ENCODE measurements at regions not wholly inside any gene's neighbourhood (a gene's known extent, or its start where the extent isn't known, plus 50 kb on each side); places are given as distances from the start of the nearest gene placed in this dataset.

DNA sequence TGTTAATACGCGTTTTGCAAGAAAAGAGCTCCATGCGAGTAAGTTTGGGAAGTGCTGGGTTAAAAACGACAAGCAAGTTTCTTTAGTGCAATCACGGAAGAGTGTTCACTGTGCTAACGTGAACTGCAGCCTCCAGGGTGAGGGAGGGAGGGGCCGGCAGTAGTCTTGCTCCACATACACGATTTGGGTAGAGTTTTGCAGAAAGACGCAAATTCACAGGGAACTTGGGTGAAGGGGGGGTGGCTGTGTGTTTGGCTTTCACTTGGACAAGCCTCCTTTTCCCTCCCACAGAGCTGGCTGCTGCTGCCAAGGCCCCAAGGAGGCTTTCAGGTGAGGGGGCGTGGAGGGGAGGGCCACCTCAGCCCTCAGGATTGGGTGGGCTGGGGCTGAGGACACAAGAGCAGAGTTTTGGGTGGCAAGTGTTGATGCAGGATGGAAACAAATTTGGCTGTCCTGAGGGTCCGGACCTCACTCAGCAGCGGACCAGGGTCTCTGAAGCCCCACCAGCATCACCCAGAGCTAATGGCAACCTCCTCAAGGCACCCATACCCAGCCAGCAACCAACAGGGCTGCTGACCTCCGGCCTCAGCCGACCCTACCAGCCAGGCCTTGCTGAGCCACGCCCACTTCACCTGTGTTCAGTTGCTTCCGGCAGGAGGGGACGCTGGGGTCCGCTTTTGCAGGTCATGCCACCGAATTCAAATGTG lies 204.5 kb downstream of the ERMARD start:
- Histone ChIP-seq H3K27ac (ENCODE audit: low read length) (no peak overlapping the region), H3K9me3 (ENCODE audit: insufficient read depth, low read depth, low read length) (no peaks in the 10 kb centered on the region), H3K36me3 (ENCODE audit: insufficient read depth, low read depth, low read length) (no peaks in the 10 kb centered on the region), H3K27me3 (ENCODE audit: insufficient read depth, low read length) (0 out of 2 replicates have a peak, but pooled peaks cover 4% of the 10 kb centered on the region), H3K4me3 (ENCODE audit: low read length) (no peak overlapping the region), H3K4me1 (ENCODE audit: insufficient read depth, low read length) (0 out of 2 replicates have a peak, but pooled peaks cover 3% of the 10 kb centered on the region), H3K9ac (ENCODE audit: low read depth, low read length) (no peak overlapping the region)

DNA sequence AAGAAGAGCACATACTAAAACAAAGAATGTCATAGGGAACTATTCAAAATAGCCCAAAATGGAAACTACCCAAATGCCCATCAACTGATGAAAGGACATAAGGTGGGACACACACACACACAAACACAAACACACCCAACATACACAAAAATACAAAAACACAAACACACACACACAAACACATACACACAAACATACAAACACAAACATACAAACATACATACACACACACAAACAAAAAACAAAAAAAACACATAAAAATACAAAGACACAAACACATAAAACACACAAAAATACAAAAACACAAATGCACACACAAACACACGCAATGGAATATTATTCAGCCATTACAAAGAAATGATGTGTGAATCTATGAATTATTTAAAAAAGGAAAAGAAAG lies 203.6 kb downstream of the ERMARD start:
- H3K36me3 ChIP-seq (ENCODE audit: insufficient read depth, low read depth, low read length) = no peaks in the 10 kb centered on the region
- H3K27me3 ChIP-seq (ENCODE audit: insufficient read depth, low read length) = 0 out of 2 replicates have a peak, but pooled peaks cover 4% of the 10 kb centered on the region
- 0 out of 2 replicates have a peak, but pooled peaks cover 3% of the 10 kb centered on the region for H3K4me1 ChIP-seq (ENCODE audit: insufficient read depth, low read length)
- H3K27ac ChIP-seq (ENCODE audit: low read length) = no peak overlapping the region
- H3K9me3 ChIP-seq (ENCODE audit: insufficient read depth, low read depth, low read length) = no peaks in the 10 kb centered on the region
- H3K4me3 ChIP-seq (ENCODE audit: low read length) = no peak overlapping the region
- H3K9ac ChIP-seq (ENCODE audit: low read depth, low read length) = no peak overlapping the region

DNA sequence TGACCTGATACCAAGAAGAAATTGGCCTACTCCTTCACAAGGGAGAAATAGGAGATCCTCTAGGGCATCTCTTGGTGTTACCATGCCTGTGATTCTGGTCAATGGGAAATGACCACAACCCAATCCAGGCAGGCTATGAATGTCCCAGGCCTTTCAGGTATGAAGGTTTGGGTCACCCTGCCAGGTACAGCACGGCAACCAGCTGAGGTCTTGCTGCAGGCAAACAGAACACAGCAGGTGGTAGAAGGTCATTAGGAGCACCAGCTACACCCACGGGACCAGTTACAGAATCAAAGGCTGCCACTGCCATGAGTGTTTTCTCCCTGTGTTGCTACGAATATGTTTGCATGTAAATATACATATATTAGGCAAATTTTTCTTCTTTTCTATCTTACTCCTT lies 202.3 kb downstream of the ERMARD start:
- no peaks in the 10 kb centered on the region for H3K9me3 ChIP-seq (ENCODE audit: insufficient read depth, low read depth, low read length)
- H3K4me1 ChIP-seq (ENCODE audit: insufficient read depth, low read length) = 0 out of 2 replicates have a peak, but pooled peaks cover 3% of the 10 kb centered on the region
- no peak overlapping the region for H3K9ac ChIP-seq (ENCODE audit: low read depth, low read length)
- 0 out of 2 replicates have a peak, but pooled peaks cover 4% of the 10 kb centered on the region for H3K27me3 ChIP-seq (ENCODE audit: insufficient read depth, low read length)
- no peak overlapping the region for H3K4me3 ChIP-seq (ENCODE audit: low read length)
- no peaks in the 10 kb centered on the region for H3K36me3 ChIP-seq (ENCODE audit: insufficient read depth, low read depth, low read length)
- no peak overlapping the region for H3K27ac ChIP-seq (ENCODE audit: low read length)

DNA sequence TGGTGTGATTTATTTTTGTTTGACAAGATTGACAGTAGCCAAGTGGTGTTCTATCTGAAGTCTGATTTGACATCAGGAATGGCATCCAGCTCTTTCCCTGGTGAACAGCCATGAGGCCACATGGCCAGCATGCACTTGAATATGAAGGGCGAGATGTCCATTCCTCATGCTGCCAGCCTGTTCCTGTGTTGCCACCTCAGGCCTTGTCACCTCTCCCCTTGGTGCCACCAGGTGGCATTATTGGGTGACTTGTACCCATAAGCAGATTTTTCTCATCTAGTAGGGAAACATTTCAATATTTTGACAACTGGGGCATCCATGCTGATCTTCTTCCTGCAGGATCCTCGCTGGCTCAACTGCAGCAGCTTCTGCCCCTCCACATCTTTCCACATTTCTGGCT lies 199.1 kb downstream of the ERMARD start:
- no peak overlapping the region for H3K27ac ChIP-seq (ENCODE audit: low read length)
- no peak overlapping the region for H3K4me3 ChIP-seq (ENCODE audit: low read length)
- H3K9ac ChIP-seq (ENCODE audit: low read depth, low read length) = no peak overlapping the region
- H3K9me3 ChIP-seq (ENCODE audit: insufficient read depth, low read depth, low read length) = no peaks in the 10 kb centered on the region
- H3K36me3 ChIP-seq (ENCODE audit: insufficient read depth, low read depth, low read length) = no peaks in the 10 kb centered on the region
- H3K27me3 ChIP-seq (ENCODE audit: insufficient read depth, low read length) = no peaks in the 10 kb centered on the region
- H3K4me1 ChIP-seq (ENCODE audit: insufficient read depth, low read length) = 0 out of 2 replicates have a peak, but pooled peaks cover 2% of the 10 kb centered on the region

DNA sequence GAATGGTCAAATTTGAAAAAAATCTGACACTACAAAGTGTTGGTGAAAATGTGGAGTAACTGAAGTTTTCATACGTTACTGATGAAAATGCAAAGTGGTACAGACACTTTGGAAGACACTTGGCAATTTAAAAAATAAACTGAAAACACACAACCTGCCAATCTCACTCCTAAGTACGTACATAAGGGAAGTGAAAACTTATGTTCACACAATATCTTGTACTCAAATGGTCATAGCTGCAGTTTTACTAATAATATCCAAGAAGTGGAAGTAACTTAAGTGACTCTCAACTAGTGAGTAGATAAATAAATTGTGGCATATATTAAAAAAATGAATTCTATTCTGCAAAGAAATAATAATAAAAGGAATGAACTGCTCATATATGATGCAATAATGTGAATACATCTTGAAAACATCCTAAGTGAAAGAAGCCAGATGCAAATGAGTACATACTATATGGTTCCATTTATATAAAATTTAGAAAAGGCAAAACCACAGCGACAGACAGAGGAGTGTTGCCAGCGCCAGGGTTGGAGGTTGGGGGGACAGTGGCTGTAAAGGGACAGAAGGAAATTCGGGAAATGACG lies 198.2 kb downstream of the ERMARD start:
- Histone ChIP-seq H3K27ac (ENCODE audit: low read length) (no peak overlapping the region), H3K4me3 (ENCODE audit: low read length) (no peak overlapping the region), H3K27me3 (ENCODE audit: insufficient read depth, low read length) (no peaks in the 10 kb centered on the region), H3K4me1 (ENCODE audit: insufficient read depth, low read length) (no peaks in the 10 kb centered on the region), H3K9ac (ENCODE audit: low read depth, low read length) (no peak overlapping the region), H3K36me3 (ENCODE audit: insufficient read depth, low read depth, low read length) (no peaks in the 10 kb centered on the region), H3K9me3 (ENCODE audit: insufficient read depth, low read depth, low read length) (no peaks in the 10 kb centered on the region)

DNA sequence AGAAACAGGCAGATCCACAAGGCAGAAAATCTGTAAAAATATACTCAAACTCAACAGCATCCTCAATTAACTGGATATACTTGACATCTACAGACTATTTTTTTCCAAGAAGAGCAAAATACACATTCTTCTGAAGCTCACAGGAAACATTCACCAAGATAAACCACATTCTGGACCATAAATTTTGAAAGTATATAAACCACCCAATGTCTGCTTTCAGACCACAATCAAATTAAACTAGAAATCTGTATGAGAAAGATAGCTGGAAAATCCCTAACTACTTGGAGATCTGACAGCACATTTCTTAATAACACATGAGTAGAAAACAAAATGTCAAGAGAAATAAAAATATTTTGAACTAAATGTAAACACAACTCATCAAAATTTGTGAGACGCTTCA lies 195.5 kb downstream of the ERMARD start:
- no peaks in the 10 kb centered on the region for H3K4me1 ChIP-seq (ENCODE audit: insufficient read depth, low read length)
- no peak overlapping the region for H3K9ac ChIP-seq (ENCODE audit: low read depth, low read length)
- H3K27me3 ChIP-seq (ENCODE audit: insufficient read depth, low read length) = no peaks in the 10 kb centered on the region; the same call in 1 of the 2 replicates
- no peak overlapping the region for H3K4me3 ChIP-seq (ENCODE audit: low read length)
- H3K9me3 ChIP-seq (ENCODE audit: insufficient read depth, low read depth, low read length) = peaks cover 5% of the 10 kb centered on the region
- no peaks in the 10 kb centered on the region for H3K36me3 ChIP-seq (ENCODE audit: insufficient read depth, low read depth, low read length)
- no peak overlapping the region for H3K27ac ChIP-seq (ENCODE audit: low read length)

DNA sequence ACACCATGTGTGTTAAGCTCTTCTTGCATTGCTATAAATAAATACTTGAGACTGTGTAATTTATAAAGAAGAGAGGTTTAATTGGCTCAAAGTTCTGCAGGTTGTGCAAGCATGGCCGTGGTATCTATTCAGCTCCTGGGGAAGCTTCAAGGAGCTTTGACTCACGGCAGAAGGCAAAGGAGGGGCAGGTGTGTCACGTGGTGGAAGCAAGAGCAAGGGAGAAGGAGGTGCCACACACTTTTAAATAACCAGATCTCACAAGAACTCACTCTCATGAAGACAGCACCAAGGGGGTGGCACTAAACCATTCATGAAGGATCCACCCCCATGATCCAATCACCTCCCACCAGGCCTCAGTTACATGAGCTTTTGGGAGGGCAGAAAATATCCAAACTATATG lies 193.7 kb downstream of the ERMARD start:
- Histone ChIP-seq H3K4me3 (ENCODE audit: low read length) (no peak overlapping the region), H3K9ac (ENCODE audit: low read depth, low read length) (no peak overlapping the region), H3K36me3 (ENCODE audit: insufficient read depth, low read depth, low read length) (no peaks in the 10 kb centered on the region), H3K27me3 (ENCODE audit: insufficient read depth, low read length) (no peaks in the 10 kb centered on the region; the same call in 1 of the 2 replicates), H3K27ac (ENCODE audit: low read length) (no peak overlapping the region), H3K9me3 (ENCODE audit: insufficient read depth, low read depth, low read length) (peaks cover 5% of the 10 kb centered on the region), H3K4me1 (ENCODE audit: insufficient read depth, low read length) (no peaks in the 10 kb centered on the region)

DNA sequence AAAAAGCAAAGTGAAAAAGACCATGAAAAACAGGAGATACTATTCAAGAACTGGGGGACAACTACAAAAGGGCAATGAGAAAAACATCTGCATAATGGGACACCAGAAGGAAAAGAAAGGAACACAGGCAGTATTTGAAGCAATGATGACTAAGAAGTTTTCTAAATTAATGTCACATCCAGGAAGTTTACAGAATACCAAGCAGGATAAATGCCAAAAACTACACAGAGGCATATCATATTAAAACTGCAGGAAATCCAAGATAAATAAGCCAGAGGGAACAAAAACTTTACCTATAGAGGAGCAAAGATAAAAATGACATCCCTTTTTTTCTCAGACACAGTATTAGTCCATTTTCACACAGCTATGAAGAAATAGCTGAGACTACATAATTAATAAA lies 193.0 kb downstream of the ERMARD start:
- H3K36me3 ChIP-seq (ENCODE audit: insufficient read depth, low read depth, low read length) = no peaks in the 10 kb centered on the region
- H3K27me3 ChIP-seq (ENCODE audit: insufficient read depth, low read length) = no peaks in the 10 kb centered on the region; the same call in 1 of the 2 replicates
- no peak overlapping the region for H3K27ac ChIP-seq (ENCODE audit: low read length)
- H3K4me1 ChIP-seq (ENCODE audit: insufficient read depth, low read length) = no peaks in the 10 kb centered on the region
- H3K4me3 ChIP-seq (ENCODE audit: low read length) = no peak overlapping the region
- no peak overlapping the region for H3K9ac ChIP-seq (ENCODE audit: low read depth, low read length)
- peaks cover 5% of the 10 kb centered on the region for H3K9me3 ChIP-seq (ENCODE audit: insufficient read depth, low read depth, low read length)

DNA sequence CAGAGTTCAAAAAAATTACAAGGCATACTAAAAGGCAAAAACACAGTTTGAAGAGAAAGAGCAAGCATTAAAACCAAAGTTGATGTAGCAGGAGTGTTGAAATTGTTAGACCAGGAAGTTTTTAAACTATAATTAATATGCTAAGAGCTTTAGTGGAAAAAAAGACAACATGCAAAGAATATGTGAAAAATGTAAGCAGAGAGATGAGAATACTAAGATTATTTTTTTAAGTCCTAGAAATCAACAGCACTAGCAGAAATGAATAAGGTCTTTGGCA lies 192.6 kb downstream of the ERMARD start:
- Histone ChIP-seq H3K36me3 (ENCODE audit: insufficient read depth, low read depth, low read length) (no peaks in the 10 kb centered on the region), H3K4me3 (ENCODE audit: low read length) (no peak overlapping the region), H3K9me3 (ENCODE audit: insufficient read depth, low read depth, low read length) (peaks cover 5% of the 10 kb centered on the region)

DNA sequence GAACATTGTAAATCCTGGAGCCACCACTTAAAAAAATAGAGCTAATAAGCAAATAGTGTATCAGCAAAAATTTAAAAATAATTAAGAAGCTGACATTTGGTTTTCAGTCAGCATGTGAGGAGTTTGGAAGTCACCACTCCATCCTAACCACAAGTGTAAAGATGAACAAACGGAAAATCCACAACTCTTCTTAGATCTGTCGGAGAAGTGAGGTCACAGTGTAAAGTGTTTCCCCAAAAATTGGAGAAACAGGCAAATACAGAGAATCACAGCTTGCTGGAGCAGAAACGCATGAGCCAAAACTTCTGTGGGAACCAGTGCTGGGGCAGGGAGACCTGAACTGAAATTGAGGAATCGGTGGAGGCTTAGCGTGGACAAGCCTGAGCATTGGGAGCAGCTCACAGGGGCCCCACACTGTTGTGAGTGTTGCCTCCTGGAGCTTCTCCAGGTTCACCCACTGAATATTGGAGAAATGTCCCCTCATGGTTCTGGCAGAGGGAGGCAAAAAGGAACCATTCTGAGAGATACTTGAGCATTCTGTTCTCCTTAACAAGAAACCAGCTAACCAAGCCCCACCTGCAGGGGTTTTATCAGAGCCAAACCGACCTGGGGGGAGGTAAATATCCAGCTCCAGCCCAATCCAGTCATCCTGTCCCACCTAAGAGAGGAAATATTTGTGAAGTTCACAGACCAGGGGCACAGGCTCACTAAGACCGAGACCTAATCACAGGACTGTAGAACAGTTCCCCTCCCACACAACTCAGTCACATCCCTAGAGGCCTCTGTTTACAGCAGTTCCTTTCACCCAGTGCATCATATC lies 192.0 kb downstream of the ERMARD start:
- Histone ChIP-seq H3K36me3 (ENCODE audit: insufficient read depth, low read depth, low read length) (no peaks in the 10 kb centered on the region), H3K4me3 (ENCODE audit: low read length) (no peak overlapping the region), H3K9me3 (ENCODE audit: insufficient read depth, low read depth, low read length) (peaks cover 5% of the 10 kb centered on the region), H3K4me1 (ENCODE audit: insufficient read depth, low read length) (no peaks in the 10 kb centered on the region), H3K27me3 (ENCODE audit: insufficient read depth, low read length) (peaks cover 7% of the 10 kb centered on the region), H3K27ac (ENCODE audit: low read length) (no peak overlapping the region), H3K9ac (ENCODE audit: low read depth, low read length) (no peak overlapping the region)

More for the DNA sequence above, 192.6 kb downstream of the ERMARD start:
- Histone ChIP-seq H3K4me1 (ENCODE audit: insufficient read depth, low read length) (no peaks in the 10 kb centered on the region), H3K27me3 (ENCODE audit: insufficient read depth, low read length) (peaks cover 1% of the 10 kb centered on the region; the same call in 1 of the 2 replicates), H3K27ac (ENCODE audit: low read length) (no peak overlapping the region), H3K9ac (ENCODE audit: low read depth, low read length) (no peak overlapping the region)

DNA sequence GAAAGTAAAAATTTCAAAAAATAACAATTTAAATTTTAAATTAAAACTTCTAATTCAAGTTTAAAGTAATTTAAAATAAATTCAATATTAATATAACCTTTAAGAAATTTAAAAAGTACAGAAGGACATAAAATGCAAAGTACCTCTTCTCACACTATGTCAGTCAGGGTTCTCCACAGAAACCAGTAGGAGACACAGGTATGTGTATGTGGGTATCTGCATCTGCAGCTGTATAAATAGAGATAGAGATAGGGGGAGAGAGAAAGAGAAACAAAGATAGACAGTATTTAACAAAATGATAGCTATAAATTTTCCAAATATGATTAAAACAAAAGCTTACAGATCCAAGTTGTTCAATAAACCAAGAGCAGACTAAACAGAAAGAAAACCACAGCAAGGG lies 190.8 kb downstream of the ERMARD start:
- no peak overlapping the region for H3K4me3 ChIP-seq (ENCODE audit: low read length)
- no peak overlapping the region for H3K9ac ChIP-seq (ENCODE audit: low read depth, low read length)
- no peaks in the 10 kb centered on the region for H3K4me1 ChIP-seq (ENCODE audit: insufficient read depth, low read length)
- no peak overlapping the region for H3K27ac ChIP-seq (ENCODE audit: low read length)
- peaks cover 16% of the 10 kb centered on the region for H3K27me3 ChIP-seq (ENCODE audit: insufficient read depth, low read length)
- H3K9me3 ChIP-seq (ENCODE audit: insufficient read depth, low read depth, low read length) = peaks cover 5% of the 10 kb centered on the region
- H3K36me3 ChIP-seq (ENCODE audit: insufficient read depth, low read depth, low read length) = no peaks in the 10 kb centered on the region

All from iPS-20b (cell line).